Osteocyte (in vitro differentiated cells): ENCODE measurements at regions not wholly inside any gene's neighbourhood (a gene's known extent, or its start where the extent isn't known, plus 50 kb on each side); places are given as distances from the start of the nearest gene placed in this dataset.

ENCODE experiments used
- DNase-seq: peaks from one replicate; pipeline ENCODE4 v3.0.0; 2021; ENCODE audit warnings: mixed read lengths; ENCODE audit not compliant: unreplicated experiment; ENCODE audit errors: extremely low spot score
- H3K27ac Mint-ChIP-seq: one replicate; pipeline ENCODE4 v1.8.0; 2021; ENCODE audit warnings: mild to moderate bottlenecking, mixed read lengths; ENCODE audit not compliant: unreplicated experiment
- H3K27me3 Mint-ChIP-seq: one replicate; pipeline ENCODE4 v1.8.0; 2021; ENCODE audit warnings: mixed read lengths; ENCODE audit not compliant: unreplicated experiment
- H3K36me3 Mint-ChIP-seq: one replicate; pipeline ENCODE4 v1.8.0; 2021; ENCODE audit warnings: mixed read lengths; ENCODE audit not compliant: unreplicated experiment
- H3K4me1 Mint-ChIP-seq: one replicate; pipeline ENCODE4 v1.8.0; 2021; ENCODE audit warnings: mixed read lengths; ENCODE audit not compliant: unreplicated experiment
- H3K4me3 Mint-ChIP-seq: one replicate; pipeline ENCODE4 v1.8.0; 2021; ENCODE audit warnings: mild to moderate bottlenecking, moderate library complexity, mixed read lengths; ENCODE audit not compliant: unreplicated experiment
- H3K9me3 Mint-ChIP-seq: one replicate; pipeline ENCODE4 v1.8.0; 2021; ENCODE audit warnings: mixed read lengths; ENCODE audit not compliant: unreplicated experiment
- CTCF ChIP-seq: fragments of 200-600 bp; sonication (generic); IDR thresholded peaks from 2 replicates; pipeline ENCODE4 v1.5.0; 2021; ENCODE audit warnings: antibody characterized with exemption, mild to moderate bottlenecking, moderate library complexity

GRCh38 chr15:54810496-54810895 lies 386.2 kb downstream of the RSL24D1 start:
- no peaks in the 10 kb centered on the region for H3K4me1 Mint-ChIP-seq
- H3K27me3 Mint-ChIP-seq: no peaks in the 10 kb centered on the region
- H3K4me3 Mint-ChIP-seq: no peak overlapping the region
- H3K27ac Mint-ChIP-seq: no peak overlapping the region
- peaks cover 14% of the 10 kb centered on the region for H3K9me3 Mint-ChIP-seq
- no peaks in the 10 kb centered on the region for H3K36me3 Mint-ChIP-seq
- no peak for TF ChIP-seq CTCF
- no peak for DNase-seq

DNA sequence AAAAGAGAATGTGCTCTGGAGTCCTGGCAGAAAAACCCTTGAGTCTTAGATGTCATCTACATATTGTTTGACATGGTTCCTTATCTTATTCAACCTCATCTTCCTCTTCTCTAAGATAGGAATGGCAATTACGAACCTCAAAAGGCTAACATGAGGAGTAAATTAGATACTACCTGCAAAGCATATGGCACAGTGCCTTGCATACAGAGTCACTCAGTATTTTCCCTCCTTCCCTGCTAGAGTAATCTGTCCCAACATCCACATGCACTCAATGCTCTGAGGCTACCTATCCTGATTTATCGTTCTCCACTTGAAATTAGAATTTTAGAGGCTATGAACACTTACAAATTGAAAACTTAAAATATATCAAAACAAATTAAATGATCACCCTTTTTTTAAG lies 386.7 kb downstream of the RSL24D1 start:
- Mint-ChIP-seq H3K9me3 (peaks cover 13% of the 10 kb centered on the region), H3K4me3 (no peak overlapping the region), H3K27ac (no peak overlapping the region), H3K36me3 (no peaks in the 10 kb centered on the region), H3K27me3 (no peaks in the 10 kb centered on the region), H3K4me1 (no peaks in the 10 kb centered on the region)
- no peak for TF ChIP-seq CTCF
- DNase-seq: no peak

DNA sequence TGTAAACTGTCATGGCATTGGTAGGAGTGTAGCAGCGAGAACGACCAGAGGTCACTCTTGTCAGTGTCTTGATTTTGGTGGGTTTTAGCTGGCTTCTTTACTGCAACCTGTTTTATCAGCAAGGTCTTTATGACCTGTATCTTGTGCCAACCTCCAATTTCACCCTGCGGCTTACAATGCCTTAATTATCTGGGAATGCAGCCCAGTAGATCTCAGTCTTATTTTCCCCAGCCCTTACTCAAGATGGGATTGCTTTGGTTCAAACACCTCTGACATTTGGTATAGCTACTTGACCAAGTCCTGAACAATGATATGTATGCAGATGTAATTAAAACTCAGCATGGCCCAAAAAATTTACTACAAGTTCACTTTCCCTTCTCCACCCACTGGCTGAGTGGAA lies 388.4 kb downstream of the RSL24D1 start:
- Mint-ChIP-seq H3K4me3 (no peak overlapping the region), H3K36me3 (no peaks in the 10 kb centered on the region), H3K27ac (no peak overlapping the region), H3K9me3 (peaks cover 12% of the 10 kb centered on the region), H3K4me1 (no peaks in the 10 kb centered on the region), H3K27me3 (no peaks in the 10 kb centered on the region)
- TF ChIP-seq CTCF: no peak
- DNase-seq: no peak

DNA sequence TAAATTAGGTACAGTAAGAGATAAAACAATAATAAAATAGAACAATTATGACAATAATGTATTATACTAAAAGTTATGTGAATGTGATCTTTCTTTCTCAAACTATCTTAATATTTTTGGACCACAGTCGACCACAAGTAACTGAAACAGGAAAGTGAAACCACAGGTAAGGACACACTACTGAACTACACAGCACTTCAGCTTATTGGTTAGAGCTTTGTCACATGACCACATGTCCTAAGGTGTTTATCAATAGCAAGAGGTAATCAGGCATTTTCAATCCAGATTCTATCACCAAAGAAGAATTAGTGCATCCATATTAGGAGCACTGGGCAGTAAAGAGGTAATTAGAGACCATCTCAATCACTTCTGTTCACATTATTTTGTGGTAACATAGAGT lies 392.8 kb downstream of the RSL24D1 start:
- Mint-ChIP-seq H3K4me1 (no peaks in the 10 kb centered on the region), H3K27ac (no peak overlapping the region), H3K4me3 (no peak overlapping the region), H3K36me3 (no peaks in the 10 kb centered on the region), H3K9me3 (no peaks in the 10 kb centered on the region), H3K27me3 (no peaks in the 10 kb centered on the region)
- no peak for TF ChIP-seq CTCF
- no peak for DNase-seq

DNA sequence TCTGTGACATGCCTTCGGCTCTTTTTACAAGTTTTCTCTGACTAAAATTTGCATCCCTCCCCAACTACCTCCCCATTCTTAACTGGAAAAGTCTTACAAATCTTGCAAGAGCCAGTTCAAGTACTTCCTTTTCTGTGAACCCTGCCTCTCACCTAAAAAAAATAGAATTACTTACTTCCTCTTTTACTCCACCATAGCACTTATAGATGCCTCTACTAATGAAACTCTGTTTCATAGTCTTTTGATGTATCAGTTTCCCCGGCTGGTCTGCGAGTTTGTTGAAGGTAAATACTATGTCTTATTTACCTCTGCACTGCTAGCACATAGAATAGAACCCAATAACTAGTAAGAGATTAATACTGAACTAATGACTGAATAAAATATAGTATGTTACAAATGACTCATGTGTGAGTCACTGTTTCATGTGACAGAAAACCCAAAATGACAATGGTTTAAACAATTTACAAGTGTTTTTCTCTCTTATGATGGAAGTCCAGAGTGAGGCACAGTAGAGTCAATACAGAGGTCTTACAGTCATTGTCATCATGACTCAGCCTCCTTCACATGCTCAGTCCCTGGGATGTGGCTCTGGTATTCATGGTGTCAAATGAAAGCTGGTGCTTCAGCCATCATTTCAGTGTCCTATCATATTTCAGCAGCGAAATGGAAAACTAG lies 393.5 kb downstream of the RSL24D1 start:
- no peaks in the 10 kb centered on the region for H3K36me3 Mint-ChIP-seq
- no peak for DNase-seq
- H3K27me3 Mint-ChIP-seq: no peaks in the 10 kb centered on the region
- no peak overlapping the region for H3K4me3 Mint-ChIP-seq
- no peaks in the 10 kb centered on the region for H3K9me3 Mint-ChIP-seq
- no peak overlapping the region for H3K27ac Mint-ChIP-seq
- no peak for TF ChIP-seq CTCF
- H3K4me1 Mint-ChIP-seq: no peaks in the 10 kb centered on the region
